GM12872 (cell line): ENCODE measurements at regions not wholly inside any gene's neighbourhood (a gene's known extent, or its start where the extent isn't known, plus 50 kb on each side); places are given as distances from the start of the nearest gene placed in this dataset.

Experiments
- TF ChIP-seq, protein P1 (sequence below): IDR thresholded peaks from 3 replicates; pipeline ENCODE4 v1.5.1; 2011; ENCODE audit warnings: low read depth, mild to moderate bottlenecking, low read length, moderate library complexity; ENCODE audit not compliant: insufficient read depth

DNA sequence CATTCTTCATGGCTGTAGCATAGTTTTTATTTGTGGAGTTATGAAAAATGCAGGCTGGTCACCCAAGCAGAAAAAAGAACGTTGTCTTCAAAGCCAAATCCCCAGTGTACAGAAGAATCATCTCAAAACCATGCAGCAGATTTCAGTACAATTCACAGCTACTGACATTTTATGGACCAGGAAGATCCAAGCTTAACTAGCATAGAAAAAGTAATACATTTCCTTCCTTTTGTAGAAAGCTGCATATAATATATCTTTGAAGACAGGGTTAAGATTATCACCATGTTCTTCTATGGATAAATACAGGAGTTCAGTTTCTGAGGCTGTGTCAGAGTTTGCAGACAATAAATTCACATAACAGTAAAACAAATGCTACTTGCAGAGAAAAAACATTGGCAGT lies 1054.8 kb upstream of the C9orf72 start:
- TF ChIP-seq, protein P1, sequence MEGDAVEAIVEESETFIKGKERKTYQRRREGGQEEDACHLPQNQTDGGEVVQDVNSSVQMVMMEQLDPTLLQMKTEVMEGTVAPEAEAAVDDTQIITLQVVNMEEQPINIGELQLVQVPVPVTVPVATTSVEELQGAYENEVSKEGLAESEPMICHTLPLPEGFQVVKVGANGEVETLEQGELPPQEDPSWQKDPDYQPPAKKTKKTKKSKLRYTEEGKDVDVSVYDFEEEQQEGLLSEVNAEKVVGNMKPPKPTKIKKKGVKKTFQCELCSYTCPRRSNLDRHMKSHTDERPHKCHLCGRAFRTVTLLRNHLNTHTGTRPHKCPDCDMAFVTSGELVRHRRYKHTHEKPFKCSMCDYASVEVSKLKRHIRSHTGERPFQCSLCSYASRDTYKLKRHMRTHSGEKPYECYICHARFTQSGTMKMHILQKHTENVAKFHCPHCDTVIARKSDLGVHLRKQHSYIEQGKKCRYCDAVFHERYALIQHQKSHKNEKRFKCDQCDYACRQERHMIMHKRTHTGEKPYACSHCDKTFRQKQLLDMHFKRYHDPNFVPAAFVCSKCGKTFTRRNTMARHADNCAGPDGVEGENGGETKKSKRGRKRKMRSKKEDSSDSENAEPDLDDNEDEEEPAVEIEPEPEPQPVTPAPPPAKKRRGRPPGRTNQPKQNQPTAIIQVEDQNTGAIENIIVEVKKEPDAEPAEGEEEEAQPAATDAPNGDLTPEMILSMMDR: no peak

DNA sequence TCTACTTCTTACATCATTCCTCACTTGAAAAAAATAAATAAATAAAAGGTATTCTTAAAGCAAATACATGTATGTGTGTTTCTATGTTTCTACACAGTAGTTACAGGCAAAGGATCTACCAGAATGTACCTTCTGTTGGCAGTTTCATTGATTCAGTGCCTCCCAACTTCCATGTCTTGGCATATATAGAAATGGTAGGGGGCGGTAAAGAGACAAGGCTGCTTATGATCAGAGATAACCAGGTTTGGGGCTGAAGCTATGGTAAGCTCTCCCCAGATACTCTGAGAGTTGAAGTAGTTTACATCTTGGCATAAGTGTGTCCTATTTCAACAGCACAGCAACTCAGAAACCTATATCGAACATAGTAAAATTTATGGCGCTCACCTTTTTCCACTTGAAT lies 1075.4 kb upstream of the C9orf72 start:
- TF ChIP-seq, protein P1: peak; percentile 32; the same call in 1 of the 3 replicates

DNA sequence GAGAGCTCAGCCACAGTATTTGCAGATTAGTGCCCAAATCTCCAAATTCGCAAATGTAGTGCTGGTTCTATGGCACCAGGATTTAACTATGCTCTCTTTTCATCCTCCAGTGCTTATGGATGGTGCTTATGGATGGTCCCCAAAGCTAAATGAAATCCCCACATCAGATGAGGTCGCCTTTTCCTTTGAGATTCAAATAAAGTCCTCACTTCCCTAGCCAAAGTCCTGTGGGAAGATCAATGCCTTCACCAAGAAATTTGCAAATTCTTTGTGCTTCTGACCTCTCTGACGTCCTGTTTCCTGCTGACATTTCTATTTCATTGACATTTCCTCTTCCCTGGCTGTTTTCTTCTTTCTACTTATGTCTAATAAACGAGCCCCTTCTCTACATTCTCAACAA lies 1077.0 kb upstream of the C9orf72 start:
- TF ChIP-seq, protein P1: no peak

DNA sequence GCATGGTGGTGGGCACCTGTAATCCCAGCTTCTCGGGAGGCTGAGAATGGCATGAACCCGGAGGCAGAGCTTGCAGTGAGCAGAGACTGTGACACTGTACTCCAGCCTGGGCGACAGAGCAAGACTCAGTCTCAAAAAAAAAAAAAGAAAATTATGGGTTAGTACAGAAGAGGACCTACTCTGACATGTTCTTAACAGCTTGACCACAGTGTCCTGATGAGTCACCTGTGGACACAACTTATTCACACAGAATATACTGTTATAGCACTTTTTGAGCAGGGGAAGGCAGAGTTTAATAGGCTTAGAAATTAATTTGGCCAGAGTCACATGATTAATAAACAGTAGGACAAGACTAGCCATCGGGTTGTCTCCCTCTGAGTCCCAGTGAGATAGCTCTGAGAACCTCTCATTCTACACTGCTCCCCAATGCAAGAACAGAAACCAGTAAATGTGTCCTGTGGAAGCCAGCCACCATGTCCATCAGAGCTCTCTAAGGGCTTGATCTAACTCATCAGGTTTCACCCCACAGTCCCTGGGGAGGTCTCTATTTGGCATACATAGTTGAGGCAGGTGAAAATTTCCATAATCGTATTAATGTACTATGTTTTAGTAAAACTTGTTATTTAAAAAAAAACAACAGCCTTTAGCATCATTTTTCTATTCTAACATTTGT lies 1077.9 kb upstream of the C9orf72 start:
- TF ChIP-seq, protein P1: no peak

DNA sequence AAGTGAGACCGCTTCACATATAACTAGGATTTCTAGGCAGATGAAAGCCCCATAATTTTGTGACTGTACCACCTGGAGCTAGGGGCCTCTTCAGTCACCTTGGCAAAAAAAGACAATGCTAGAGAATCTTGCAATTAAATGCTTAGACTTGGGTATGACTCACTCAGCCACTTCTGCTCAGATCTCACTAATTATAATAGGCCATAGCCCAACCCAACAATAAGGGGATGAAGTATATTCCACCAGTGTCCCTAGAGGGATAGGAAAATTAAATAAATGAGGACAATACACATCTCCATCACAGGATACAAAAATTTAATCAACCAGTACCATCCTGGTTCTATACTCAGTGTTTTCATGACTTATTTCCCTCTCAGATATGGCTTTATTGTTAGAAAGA lies 1079.9 kb upstream of the C9orf72 start:
- TF ChIP-seq, protein P1: no peak

DNA sequence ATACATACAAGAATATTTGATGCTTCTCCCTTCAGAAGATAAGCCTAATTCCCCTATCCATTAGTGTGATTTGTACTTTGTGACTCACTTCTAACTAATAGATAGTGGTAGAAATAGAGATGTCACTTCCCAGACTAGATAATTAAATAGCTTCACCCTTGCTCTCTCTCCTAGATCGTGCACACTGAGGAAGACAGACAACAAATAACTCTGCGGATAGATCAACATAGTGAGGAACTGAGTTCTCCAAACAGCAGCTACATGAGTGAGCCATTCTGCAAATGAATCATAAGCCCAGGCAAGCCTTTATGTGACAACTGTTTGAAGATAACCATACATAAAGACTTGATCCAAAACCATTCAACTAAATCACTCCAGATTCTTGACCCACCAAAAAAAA lies 1083.4 kb upstream of the C9orf72 start:
- TF ChIP-seq, protein P1: no peak

DNA sequence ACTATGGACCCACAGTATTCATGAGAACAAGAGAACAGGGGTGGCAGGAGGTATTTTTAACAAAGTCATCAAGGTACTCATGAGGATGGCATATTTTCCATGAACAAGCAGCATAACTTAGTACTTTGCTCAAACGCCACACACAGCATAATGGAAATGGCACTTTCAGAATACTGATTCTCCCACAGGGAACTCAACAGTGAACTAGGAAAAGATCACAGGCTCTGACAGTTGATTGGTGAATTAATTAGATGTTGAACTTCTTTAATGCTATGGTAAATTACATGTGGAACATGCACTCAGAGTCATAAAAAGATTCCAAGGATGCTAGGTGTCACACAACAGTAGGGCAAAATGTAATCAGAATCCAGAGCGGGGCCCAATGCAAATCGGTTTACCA lies 1088.6 kb upstream of the C9orf72 start:
- TF ChIP-seq, protein P1: no peak
